SK-N-SH (cell line): ENCODE measurements at regions not wholly inside any gene's neighbourhood (a gene's known extent, or its start where the extent isn't known, plus 50 kb on each side); places are given as distances from the start of the nearest gene placed in this dataset.

Experiments
- CTCF ChIA-PET: fragments of 300-600, 350-600 bp; formaldehyde crosslinking; extraction: SDS; loops from one replicate; lab custom pipeline; 2021; lab: Yijun Ruan, JAX
- POLR2A ChIA-PET: fragments of 350-600 bp; sonication (Branson Sonifier 250); formaldehyde crosslinking; extraction: SDS; loops from one replicate; lab custom pipeline; 2020; ENCODE audit warnings: antibody characterized with exemption, inconsistent platforms; lab: Yijun Ruan, JAX
- DNase-seq: peaks from one replicate; pipeline ENCODE4 v3.0.0; 2012
- H2AFZ ChIP-seq: fragments of 200-600 bp; sonication (generic); 2 replicates; pipeline ENCODE4 v1.8.1; 2016; ENCODE audit warnings: antibody characterized with exemption, mild to moderate bottlenecking, low read depth
- H3F3A ChIP-seq: fragments of 200-600 bp; sonication (generic); replicated peaks from 2 replicates; pipeline ENCODE3; 2016; ENCODE audit warnings: antibody characterized with exemption, mild to moderate bottlenecking; ENCODE audit not compliant: insufficient read depth
- H3K27ac ChIP-seq, 2 experiments: fragments of 200-500 bp in 1 of 2; fragments of 200-600 bp in 1 of 2; sonication (Bioruptor generic) in 1 of 2; sonication (generic), shearing (Covaris generic) in 1 of 2; 2 replicates each; pipeline versions ENCODE4 v1.5.1 to v1.6.1; 2014 to 2016; ENCODE audit warnings: low read depth in 2 of 2, inconsistent platforms in 1 of 2, low read length in 1 of 2, mild to moderate bottlenecking in 1 of 2, mixed read lengths in 1 of 2
- H3K27me3 ChIP-seq: fragments of 200-600 bp; sonication (generic), shearing (Covaris generic); 2 replicates; pipeline ENCODE4 v1.6.1; 2016; ENCODE audit warnings: mixed run types; ENCODE audit not compliant: insufficient read depth
- H3K36me3 ChIP-seq, 2 experiments: fragments of 200-500 bp in 1 of 2; fragments of 200-600 bp in 1 of 2; sonication (Bioruptor generic) in 1 of 2; sonication (generic) in 1 of 2; replicated peaks in 1 of 2; 2 replicates each; pipeline versions ENCODE3 to v1.5.1; 2014 to 2016; ENCODE audit warnings: low read length in 1 of 2, mild to moderate bottlenecking in 1 of 2; ENCODE audit not compliant: insufficient read depth in 2 of 2, control insufficient read depth in 1 of 2
- H3K4me1 ChIP-seq, 2 experiments: fragments of 200-500 bp in 1 of 2; fragments of 200-600 bp in 1 of 2; sonication (Bioruptor generic) in 1 of 2; sonication (generic), shearing (Covaris generic) in 1 of 2; 2 replicates each; pipeline versions ENCODE4 v1.5.1 to v1.6.1; 2014 to 2016; ENCODE audit warnings: low read depth in 1 of 2, low read length in 1 of 2, mixed run types in 1 of 2; ENCODE audit not compliant: insufficient read depth in 2 of 2, control insufficient read depth in 1 of 2
- H3K4me2 ChIP-seq: fragments of 200-600 bp; sonication (generic), shearing (Covaris generic); 2 replicates; pipeline ENCODE4 v1.6.1; 2017; ENCODE audit warnings: mixed run types
- H3K4me3 ChIP-seq, 2 experiments: fragments of 200-500 bp in 1 of 2; fragments of 200-600 bp in 1 of 2; sonication (Bioruptor generic) in 1 of 2; sonication (generic), shearing (Covaris generic) in 1 of 2; 2 replicates each; pipeline versions ENCODE4 v1.5.1 to v1.8.1; 2014 to 2016; ENCODE audit warnings: low read depth in 2 of 2, inconsistent platforms in 1 of 2, low read length in 1 of 2, mild to moderate bottlenecking in 1 of 2, mixed read lengths in 1 of 2, moderate library complexity in 1 of 2
- H3K79me2 ChIP-seq: fragments of 200-600 bp; sonication (generic); 2 replicates; pipeline ENCODE4 v1.8.1; 2017; ENCODE audit warnings: mild to moderate bottlenecking; ENCODE audit not compliant: insufficient read depth
- H3K9ac ChIP-seq: fragments of 200-600 bp; sonication (generic); 2 replicates; pipeline ENCODE4 v1.6.1; 2017; ENCODE audit warnings: mixed run types
- H3K9me2 ChIP-seq: fragments of 200-600 bp; sonication (generic); 2 replicates; pipeline ENCODE4 v1.6.1; 2017; ENCODE audit warnings: mixed run types
- H3K9me3 ChIP-seq: fragments of 200-600 bp; sonication (generic); 2 replicates; pipeline ENCODE4 v1.6.1; 2017; ENCODE audit warnings: mixed run types, mild to moderate bottlenecking, moderate library complexity
- H4K20me1 ChIP-seq: fragments of 200-600 bp; sonication (generic); 2 replicates; pipeline ENCODE4 v1.6.1; 2017; ENCODE audit warnings: mild to moderate bottlenecking, mixed run types; ENCODE audit not compliant: insufficient read depth
- CTCF ChIP-seq: fragments of 200-600 bp; sonication (generic); IDR thresholded peaks from 2 replicates; pipeline ENCODE4 v1.6.1; 2017; ENCODE audit warnings: antibody characterized with exemption, mild to moderate bottlenecking, moderate library complexity
- ELF1 ChIP-seq: IDR thresholded peaks from 2 replicates; pipeline ENCODE4 v1.4.0; 2012
- FOSL2 ChIP-seq: IDR thresholded peaks from 2 replicates; pipeline ENCODE4 v1.4.0; 2012; ENCODE audit warnings: low read depth, mild to moderate bottlenecking, moderate library complexity, borderline replicate concordance
- FOXM1 ChIP-seq: IDR thresholded peaks from 2 replicates; pipeline ENCODE4 v1.4.0; 2012; ENCODE audit warnings: low read depth, mild to moderate bottlenecking
- IRF3 ChIP-seq: fragments of 150-350 bp; IDR thresholded peaks from 2 replicates; pipeline ENCODE4 v1.6.1; 2016; ENCODE audit warnings: mild to moderate bottlenecking, low read depth, low read length
- JUND ChIP-seq: IDR thresholded peaks from 2 replicates; pipeline ENCODE4 v1.4.0; 2012
- PBX3 ChIP-seq: IDR thresholded peaks from 2 replicates; pipeline ENCODE4; 2012
- POLR2AphosphoS5 ChIP-seq: IDR thresholded peaks from 2 replicates; pipeline ENCODE4 v1.6.1; 2012; ENCODE audit warnings: low read depth, low read length
- RCOR1 ChIP-seq: fragments of 150-350 bp; IDR thresholded peaks from 2 replicates; pipeline ENCODE4 v1.6.1; 2017; ENCODE audit warnings: antibody characterized with exemption, low read length
- REST ChIP-seq: IDR thresholded peaks from 2 replicates; pipeline ENCODE4 v1.6.1; 2012; ENCODE audit warnings: mild to moderate bottlenecking, low read depth, low read length, moderate library complexity
- RFX5 ChIP-seq: IDR thresholded peaks from 2 replicates; pipeline ENCODE4 v1.6.1; 2012; ENCODE audit warnings: mild to moderate bottlenecking, improper control_type of control experiment, low read length
- TCF12 ChIP-seq: IDR thresholded peaks from 2 replicates; pipeline ENCODE4 v1.4.0; 2012
- USF1 ChIP-seq: IDR thresholded peaks from 2 replicates; pipeline ENCODE4 v1.4.0; 2012; ENCODE audit warnings: low read depth, borderline replicate concordance
- ZBTB33 ChIP-seq: IDR thresholded peaks from 2 replicates; pipeline ENCODE4 v1.4.0; 2012; ENCODE audit warnings: low read depth, borderline replicate concordance

GRCh38 chr12:73158341-73158740 is 886.2 kb downstream of the TRHDE start:
- Histone ChIP-seq H2AFZ (no peak overlapping the region), H3K9me3 (peaks cover 6% of the 10 kb centered on the region; the same call in 1 of the 2 replicates), H3K27me3 (no peaks in the 10 kb centered on the region), H3K4me3 (no peak overlapping the region), H3K4me2 (no peak overlapping the region), H3K4me1 (no peaks in the 10 kb centered on the region), H3K9ac (no peak overlapping the region), H3K79me2 (no peaks in the 10 kb centered on the region), H3K27ac (no peak overlapping the region), H3K36me3 (no peaks in the 10 kb centered on the region), H3K9me2 (no peaks in the 10 kb centered on the region), H4K20me1 (no peaks in the 10 kb centered on the region), H3F3A (no peaks in the 10 kb centered on the region)
- ChIA-PET POLR2A (no interaction called here), CTCF (no interaction called here)
- DNase-seq, result no peak
- TF ChIP-seq POLR2AphosphoS5 (no peak), IRF3 (no peak), ELF1 (no peak), RFX5 (no peak), USF1 (no peak), CTCF (no peak), TCF12 (no peak), ZBTB33 (no peak), RCOR1 (no peak), PBX3 (no peak), JUND (no peak), REST (no peak), FOSL2 (no peak), FOXM1 (no peak)
- TF ChIP-seq, all 33 proteins: peak for 0
